ENCODE measurements at regions not wholly inside any gene's neighbourhood (a gene's known extent, or its start where the extent isn't known, plus 50 kb on each side); places are given as distances from the start of the nearest gene placed in this dataset.

DNA sequence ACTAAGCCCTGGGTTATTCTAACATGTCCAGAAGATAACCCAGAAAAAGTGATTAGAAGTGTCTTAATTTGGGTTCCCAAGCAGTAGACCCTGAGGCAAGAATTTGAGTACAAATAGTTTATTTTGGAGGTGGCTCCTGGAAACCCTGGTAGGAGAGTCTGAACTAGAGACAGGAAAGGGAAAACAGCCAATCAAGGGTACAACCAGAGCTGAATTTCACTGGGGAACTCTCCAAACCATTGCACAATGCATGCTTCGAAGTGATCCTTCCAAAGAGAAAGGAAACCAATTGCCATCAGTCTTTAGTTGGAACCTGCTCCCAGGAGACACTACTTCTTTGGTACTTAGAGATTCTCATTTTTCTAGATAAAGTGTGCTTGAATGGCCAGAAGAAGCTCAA lies 361.5 kb downstream of the MBD2 start:
- Mint-ChIP-seq H3K27ac (no peak overlapping the region), H3K36me3 (ENCODE audit: low read depth) (no peaks in the 10 kb centered on the region)

DNA sequence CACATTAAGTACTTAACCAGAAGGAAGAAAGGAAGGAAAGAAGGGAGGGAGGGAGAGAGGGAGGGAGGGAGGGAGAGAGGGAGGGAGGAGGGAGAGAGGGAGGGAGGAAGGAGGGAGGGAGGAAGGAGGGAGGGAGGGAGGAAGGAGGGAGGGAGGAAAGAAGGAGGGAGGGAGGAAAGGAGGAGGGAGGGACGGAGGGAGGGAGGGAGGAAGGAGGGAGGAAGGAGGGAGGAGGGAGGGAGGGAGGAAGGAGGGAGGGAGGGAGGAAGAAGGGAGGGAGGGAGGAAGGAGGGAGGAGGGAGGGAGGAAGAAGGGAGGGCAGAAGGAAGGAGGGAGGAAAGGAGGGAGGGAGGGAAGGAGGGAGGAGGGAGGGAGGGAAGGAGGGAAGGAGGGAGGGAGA lies 363.3 kb downstream of the MBD2 start:
- no peak overlapping the region for H3K4me3 Mint-ChIP-seq
- H3K27me3 Mint-ChIP-seq (ENCODE audit: low read depth, poor library complexity): no peaks in the 10 kb centered on the region
- no peaks in the 10 kb centered on the region for H3K9me3 Mint-ChIP-seq
- TF ChIP-seq, protein P1, sequence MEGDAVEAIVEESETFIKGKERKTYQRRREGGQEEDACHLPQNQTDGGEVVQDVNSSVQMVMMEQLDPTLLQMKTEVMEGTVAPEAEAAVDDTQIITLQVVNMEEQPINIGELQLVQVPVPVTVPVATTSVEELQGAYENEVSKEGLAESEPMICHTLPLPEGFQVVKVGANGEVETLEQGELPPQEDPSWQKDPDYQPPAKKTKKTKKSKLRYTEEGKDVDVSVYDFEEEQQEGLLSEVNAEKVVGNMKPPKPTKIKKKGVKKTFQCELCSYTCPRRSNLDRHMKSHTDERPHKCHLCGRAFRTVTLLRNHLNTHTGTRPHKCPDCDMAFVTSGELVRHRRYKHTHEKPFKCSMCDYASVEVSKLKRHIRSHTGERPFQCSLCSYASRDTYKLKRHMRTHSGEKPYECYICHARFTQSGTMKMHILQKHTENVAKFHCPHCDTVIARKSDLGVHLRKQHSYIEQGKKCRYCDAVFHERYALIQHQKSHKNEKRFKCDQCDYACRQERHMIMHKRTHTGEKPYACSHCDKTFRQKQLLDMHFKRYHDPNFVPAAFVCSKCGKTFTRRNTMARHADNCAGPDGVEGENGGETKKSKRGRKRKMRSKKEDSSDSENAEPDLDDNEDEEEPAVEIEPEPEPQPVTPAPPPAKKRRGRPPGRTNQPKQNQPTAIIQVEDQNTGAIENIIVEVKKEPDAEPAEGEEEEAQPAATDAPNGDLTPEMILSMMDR (IDR thresholded peaks at IDR 0.05): no peak
- H3K4me1 Mint-ChIP-seq: no peaks in the 10 kb centered on the region
- no peak overlapping the region for H3K27ac Mint-ChIP-seq
- DNase-seq: no peak
- H3K36me3 Mint-ChIP-seq (ENCODE audit: low read depth): no peaks in the 10 kb centered on the region

More for the DNA sequence above, 361.5 kb downstream of the MBD2 start:
- no peaks in the 10 kb centered on the region for H3K4me1 Mint-ChIP-seq
- TF ChIP-seq, protein P1 (IDR thresholded peaks at IDR 0.05): no peak
- H3K27me3 Mint-ChIP-seq (ENCODE audit: low read depth, poor library complexity): no peaks in the 10 kb centered on the region
- no peak overlapping the region for H3K4me3 Mint-ChIP-seq
- no peaks in the 10 kb centered on the region for H3K9me3 Mint-ChIP-seq
- DNase-seq: no peak

DNA sequence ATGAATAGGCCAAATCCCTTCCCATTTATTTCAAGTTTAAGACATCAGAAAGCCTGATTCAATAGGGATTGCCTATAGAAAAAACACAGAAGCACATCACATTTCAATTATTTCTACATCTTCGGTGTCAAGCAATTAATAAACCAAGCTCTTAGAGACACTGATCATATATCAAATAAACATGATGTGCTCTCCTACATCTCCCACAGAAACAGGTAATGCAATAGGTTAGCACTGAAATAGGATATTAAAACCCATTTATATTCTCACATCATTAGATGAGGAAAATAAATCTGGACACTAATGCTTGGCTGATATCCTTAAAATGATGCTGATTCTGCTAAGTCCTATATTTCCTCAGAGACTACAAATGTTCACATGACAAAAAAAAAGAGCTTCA lies 364.7 kb downstream of the MBD2 start:
- H3K4me3 Mint-ChIP-seq: no peak overlapping the region
- H3K27ac Mint-ChIP-seq: no peak overlapping the region
- TF ChIP-seq, protein P1 (IDR thresholded peaks at IDR 0.05): no peak
- no peaks in the 10 kb centered on the region for H3K27me3 Mint-ChIP-seq (ENCODE audit: low read depth, poor library complexity)
- no peak for DNase-seq
- H3K9me3 Mint-ChIP-seq: no peaks in the 10 kb centered on the region
- H3K4me1 Mint-ChIP-seq: no peaks in the 10 kb centered on the region
- no peaks in the 10 kb centered on the region for H3K36me3 Mint-ChIP-seq (ENCODE audit: low read depth)

GRCh38 chr18:53850902-53851301 lies 373.6 kb downstream of the MBD2 start:
- TF ChIP-seq, protein P1 (IDR thresholded peaks at IDR 0.05): no peak
- no peak for DNase-seq
- H3K4me3 Mint-ChIP-seq: no peak overlapping the region
- H3K27ac Mint-ChIP-seq: no peak overlapping the region
- no peaks in the 10 kb centered on the region for H3K4me1 Mint-ChIP-seq
- H3K36me3 Mint-ChIP-seq (ENCODE audit: low read depth): no peaks in the 10 kb centered on the region
- H3K9me3 Mint-ChIP-seq: peaks cover 3% of the 10 kb centered on the region
- H3K27me3 Mint-ChIP-seq (ENCODE audit: low read depth, poor library complexity): peaks cover 3% of the 10 kb centered on the region

GRCh38 chr18:53843763-53844162 lies 380.7 kb downstream of the MBD2 start:
- Mint-ChIP-seq H3K4me1 (no peaks in the 10 kb centered on the region), H3K27me3 (ENCODE audit: low read depth, poor library complexity) (peaks cover 3% of the 10 kb centered on the region), H3K9me3 (peaks cover 3% of the 10 kb centered on the region), H3K27ac (no peak overlapping the region), H3K36me3 (ENCODE audit: low read depth) (no peaks in the 10 kb centered on the region), H3K4me3 (no peak overlapping the region)
- TF ChIP-seq, protein P1 (IDR thresholded peaks at IDR 0.05): no peak
- no peak for DNase-seq

DNA sequence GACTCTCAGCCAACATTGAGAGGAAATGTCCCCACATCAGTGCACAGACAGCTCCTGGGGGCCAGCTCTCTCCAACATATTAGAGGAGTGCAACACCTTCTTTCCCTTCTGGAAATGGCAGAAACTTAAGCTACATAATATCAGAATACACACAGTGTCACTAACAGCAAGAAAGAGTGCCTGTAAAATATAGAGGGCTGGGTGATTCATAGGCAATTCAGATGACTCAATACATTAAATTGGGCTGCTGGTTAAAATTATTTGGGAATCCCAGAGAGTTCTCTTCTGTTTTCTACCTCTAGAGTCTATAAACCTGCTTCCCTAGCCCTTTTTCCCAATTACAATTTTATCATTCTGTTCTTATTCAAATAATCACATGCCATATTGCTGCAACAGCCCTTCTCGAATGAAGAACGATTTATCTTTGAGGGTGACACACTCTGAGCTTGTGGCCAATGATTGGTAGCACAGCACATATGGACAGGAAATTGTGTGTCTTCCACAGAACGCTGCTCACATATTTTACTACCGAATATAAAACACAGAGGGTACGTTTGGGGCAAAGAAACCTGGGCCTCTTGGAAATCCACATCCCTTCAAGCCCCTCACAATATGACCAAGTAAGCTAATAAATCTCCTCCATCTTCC lies 381.2 kb downstream of the MBD2 start:
- Mint-ChIP-seq H3K4me1 (no peaks in the 10 kb centered on the region), H3K36me3 (ENCODE audit: low read depth) (no peaks in the 10 kb centered on the region), H3K9me3 (peaks cover 3% of the 10 kb centered on the region), H3K27ac (no peak overlapping the region), H3K4me3 (no peak overlapping the region), H3K27me3 (ENCODE audit: low read depth, poor library complexity) (peaks cover 3% of the 10 kb centered on the region)
- TF ChIP-seq, protein P1 (IDR thresholded peaks at IDR 0.05): no peak
- no peak for DNase-seq

Data from nephron progenitor cell (in vitro differentiated cells).